Body of pancreas (tissue), 4 donors: ENCODE measurements at regions not wholly inside any gene's neighbourhood (a gene's known extent, or its start where the extent isn't known, plus 50 kb on each side); places are given as distances from the start of the nearest gene placed in this dataset.

Source experiments
- ATAC-seq: fragments of 150-250 bp; one replicate; pipeline ENCODE4 v1.9.1; 2016
- DNase-seq, 4 donors: peaks; one replicate each; pipeline ENCODE4 v3.0.0-alpha.2; 2019
- H3K27ac ChIP-seq, 4 donors: fragments of 200-600 bp; sonication (generic); 1 replicate in 3 of 4; 2 replicates in 1 of 4; pipeline versions ENCODE4 v1.5.1 to v1.6.1; 2016 to 2019; ENCODE audit warnings: mild to moderate bottlenecking in 1 of 4, mixed read lengths in 1 of 4, moderate library complexity in 1 of 4
- H3K27me3 ChIP-seq, 2 donors: fragments of 200-600 bp; sonication (generic); one replicate each; pipeline ENCODE4 v1.6.0; 2016; ENCODE audit warnings: mild to moderate bottlenecking in 1 of 2
- H3K36me3 ChIP-seq, 2 donors: fragments of 200-600 bp; sonication (generic); replicated peaks in 1 of 2; 2 replicates each; pipeline ENCODE4 v1.5.1; 2016; ENCODE audit warnings: low read depth in 2 of 2; ENCODE audit not compliant: insufficient read depth in 1 of 2
- H3K4me1 ChIP-seq: fragments of 200-600 bp; sonication (generic); one replicate; pipeline ENCODE4 v1.6.0; 2016
- H3K4me3 ChIP-seq, 2 donors: fragments of 200-600 bp; sonication (generic); 1 replicate in 1 of 2; 2 replicates in 1 of 2; pipeline ENCODE4 v1.5.1; 2016 to 2019
- H3K9me3 ChIP-seq, 3 donors: fragments of 200-600 bp; sonication (generic); 1 replicate in 2 of 3; 2 replicates in 1 of 3; pipeline ENCODE4 v1.5.1; 2016
- CTCF ChIP-seq, 7 experiments: fragments of 450-650 bp in 4 of 7; fragments of 200-600 bp in 3 of 7; sonication (generic) in 3 of 7; IDR thresholded peaks; one replicate each; pipeline ENCODE4 v1.5.1; 2016 to 2019; ENCODE audit warnings: antibody characterized with exemption in 7 of 7
- POLR2A ChIP-seq, 3 donors: fragments of 450-650 bp; IDR thresholded peaks; one replicate each; pipeline ENCODE4 v1.6.1; 2016; ENCODE audit warnings: antibody characterized with exemption in 3 of 3, mild to moderate bottlenecking in 2 of 3
- WGBS, 2 donors: methylation state at CpG; one replicate each; pipeline ENCODE4 v1.1.5; 2017; 5-methylcytosine and 5-hydroxymethylcytosine counted together
- intact Hi-C: fragments of 100-400 bp; cut with DNase I; formaldehyde crosslinking; loops from one replicate; pipeline ENCODE4 v1.15.1; 2023

GRCh38 chr18:39521164-39521563 lies 1955.6 kb upstream of the CELF4 start:
- DNase-seq = no peak
- Histone ChIP-seq H3K4me1 (no peaks in the 10 kb centered on the region), H3K27me3 (no peaks in the 10 kb centered on the region), H3K27ac (no peak overlapping the region), H3K9me3 (no peaks in the 10 kb centered on the region), H3K4me3 (no peak overlapping the region), H3K36me3 (no peaks in the 10 kb centered on the region)
- no peak for TF ChIP-seq POLR2A (IDR thresholded peaks at IDR 0.05)
- TF ChIP-seq CTCF (IDR thresholded peaks at IDR 0.05) = no peak
- ATAC-seq = no peak
- intact Hi-C loops = no loop called here

GRCh38 chr18:39519741-39520140 lies 1954.1 kb upstream of the CELF4 start:
- no peaks in the 10 kb centered on the region for H3K36me3 ChIP-seq
- TF ChIP-seq CTCF (IDR thresholded peaks at IDR 0.05) (no peak), POLR2A (IDR thresholded peaks at IDR 0.05) (no peak)
- H3K27me3 ChIP-seq = no peaks in the 10 kb centered on the region
- H3K4me1 ChIP-seq = no peaks in the 10 kb centered on the region
- H3K27ac ChIP-seq = no peak overlapping the region
- no peak overlapping the region for H3K4me3 ChIP-seq
- DNase-seq (no peak), ATAC-seq (no peak)
- H3K9me3 ChIP-seq = no peaks in the 10 kb centered on the region
- intact Hi-C loops = no loop called here
- WGBS, 2 donors = 72 to 73% methylated on average over 2 of the region's 2 CpGs

GRCh38 chr18:39515299-39515698 lies 1949.7 kb upstream of the CELF4 start:
- no peak for DNase-seq
- ATAC-seq = no peak
- Histone ChIP-seq H3K36me3 (no peaks in the 10 kb centered on the region), H3K4me3 (no peak overlapping the region), H3K4me1 (no peaks in the 10 kb centered on the region), H3K9me3 (no peaks in the 10 kb centered on the region), H3K27ac (no peak overlapping the region), H3K27me3 (no peaks in the 10 kb centered on the region)
- intact Hi-C loops = no loop called here
- TF ChIP-seq POLR2A (IDR thresholded peaks at IDR 0.05) (no peak), CTCF (IDR thresholded peaks at IDR 0.05) (no peak)
- 83 to 90% methylated on average over 3 of the region's 3 CpGs for WGBS, 2 donors

- intact Hi-C loops = no loop called here
- no peak for ATAC-seq
- WGBS, 2 donors = 19 to 24% methylated on average over 3 of the region's 3 CpGs
- H3K36me3 ChIP-seq = no peaks in the 10 kb centered on the region
- H3K4me1 ChIP-seq = no peaks in the 10 kb centered on the region
- peak in 1 of 4 donors; percentile 6 for DNase-seq
- H3K4me3 ChIP-seq = no peak overlapping the region
- TF ChIP-seq POLR2A (IDR thresholded peaks at IDR 0.05) = no peak
- no peak for TF ChIP-seq CTCF (IDR thresholded peaks at IDR 0.05)
- no peak overlapping the region for H3K27ac ChIP-seq
- no peaks in the 10 kb centered on the region for H3K27me3 ChIP-seq
- H3K9me3 ChIP-seq = no peaks in the 10 kb centered on the region
These were observed 1947.6 kb upstream of the CELF4 start for GRCh38 chr18:39513186-39513585.

GRCh38 chr18:39506581-39507330 lies 1941.2 kb upstream of the CELF4 start:
- no peaks in the 10 kb centered on the region for H3K9me3 ChIP-seq
- H3K4me1 ChIP-seq = no peaks in the 10 kb centered on the region
- ATAC-seq (no peak), DNase-seq (no peak)
- no peaks in the 10 kb centered on the region for H3K27me3 ChIP-seq
- 79 to 85% methylated on average over 5 of the region's 5 CpGs for WGBS, 2 donors
- TF ChIP-seq POLR2A (IDR thresholded peaks at IDR 0.05) (no peak), CTCF (IDR thresholded peaks at IDR 0.05) (no peak)
- H3K36me3 ChIP-seq = no peaks in the 10 kb centered on the region
- H3K27ac ChIP-seq = no peak overlapping the region
- no peak overlapping the region for H3K4me3 ChIP-seq
- intact Hi-C loops = no loop called here
